ENCODE measurements at regions not wholly inside any gene's neighbourhood (a gene's known extent, or its start where the extent isn't known, plus 50 kb on each side); places are given as distances from the start of the nearest gene placed in this dataset.
"Not testable (repeated sequence)": the region's sequence is repeated elsewhere in the genome, so short reads cannot be mapped to it uniquely, and the experiment has no call there.

- H3K9me3 ChIP-seq (replicated peaks) = no peaks in the 10 kb centered on the region
- no peak for DNase-seq
Observed at GRCh38 chr1:29550119-29550841, 314.0 kb downstream of the PTPRU start.

GRCh38 chr1:29549728-29550118 is 313.4 kb downstream of the PTPRU start:
- not testable (repeated sequence) for DNase-seq; H3K4me3 ChIP-seq; H3K36me3 ChIP-seq; H3K9me3 ChIP-seq (replicated peaks); H3K27me3 ChIP-seq; H3K27ac ChIP-seq; H3K4me1 ChIP-seq

More at GRCh38 chr1:29550119-29550841, 314.0 kb downstream of the PTPRU start:
- no peak overlapping the region for H3K4me3 ChIP-seq
- no peaks in the 10 kb centered on the region for H3K27me3 ChIP-seq
- H3K4me1 ChIP-seq = no peaks in the 10 kb centered on the region
- H3K36me3 ChIP-seq = no peaks in the 10 kb centered on the region
- no peak overlapping the region for H3K27ac ChIP-seq

DNA sequence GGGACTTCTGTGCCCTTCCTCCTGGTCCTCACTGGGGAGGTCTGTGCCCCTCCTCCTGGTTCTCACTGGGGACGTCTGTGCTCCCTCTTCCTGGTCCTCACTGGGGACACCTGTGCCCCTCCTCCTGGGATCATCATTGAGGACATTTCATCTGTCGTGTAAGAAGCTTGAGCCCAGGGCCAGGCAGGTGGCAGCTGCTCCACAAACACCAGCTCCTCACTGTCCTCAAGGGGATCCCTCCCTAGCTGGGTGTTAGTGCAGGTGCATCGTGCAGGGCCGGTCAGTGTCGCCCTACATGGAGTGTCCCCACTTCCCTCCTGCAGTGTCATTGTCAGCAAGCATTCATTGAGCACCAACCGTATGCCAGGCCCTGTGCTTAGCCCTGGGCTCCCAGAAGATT is 312.7 kb downstream of the PTPRU start:
- no peak overlapping the region for H3K27ac ChIP-seq
- no peaks in the 10 kb centered on the region for H3K9me3 ChIP-seq (replicated peaks)
- H3K36me3 ChIP-seq = no peaks in the 10 kb centered on the region

GRCh38 chr1:29548091-29548490 is 311.8 kb downstream of the PTPRU start:
- DNase-seq = no peak
- no peaks in the 10 kb centered on the region for H3K9me3 ChIP-seq (replicated peaks)
- H3K27ac ChIP-seq = no peak overlapping the region
- H3K27me3 ChIP-seq = no peaks in the 10 kb centered on the region
- H3K36me3 ChIP-seq = no peaks in the 10 kb centered on the region
- no peak overlapping the region for H3K4me3 ChIP-seq
- H3K4me1 ChIP-seq = no peaks in the 10 kb centered on the region

More for the DNA sequence above, 312.7 kb downstream of the PTPRU start:
- Histone ChIP-seq H3K4me1 (no peaks in the 10 kb centered on the region), H3K4me3 (no peak overlapping the region), H3K27me3 (no peaks in the 10 kb centered on the region)
- DNase-seq = no peak

DNA sequence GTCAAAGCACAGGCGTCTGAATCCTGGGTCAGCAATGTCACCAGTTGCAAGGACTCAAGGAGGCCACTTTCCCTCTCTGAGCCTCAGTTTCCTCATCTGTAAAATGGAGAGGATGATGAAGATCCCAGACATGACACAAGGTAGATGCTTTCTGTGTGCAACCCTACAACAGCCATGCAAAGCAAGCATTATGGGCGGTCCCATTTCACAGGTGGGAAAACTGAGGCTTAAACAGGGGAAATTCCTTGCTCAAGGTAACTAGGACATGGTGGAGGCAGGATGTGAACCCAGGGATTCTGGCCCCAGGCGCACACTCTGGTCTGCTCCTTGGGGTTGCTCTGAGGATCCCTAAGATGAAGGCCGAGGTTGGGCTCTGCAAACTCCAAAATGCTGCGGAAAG is 311.0 kb downstream of the PTPRU start:
- DNase-seq = no peak
- Histone ChIP-seq H3K4me3 (no peak overlapping the region), H3K4me1 (no peaks in the 10 kb centered on the region), H3K27me3 (no peaks in the 10 kb centered on the region), H3K9me3 (replicated peaks) (no peaks in the 10 kb centered on the region), H3K36me3 (no peaks in the 10 kb centered on the region), H3K27ac (no peak overlapping the region)

- Histone ChIP-seq H3K27me3 (no peaks in the 10 kb centered on the region), H3K4me3 (no peak overlapping the region), H3K4me1 (no peaks in the 10 kb centered on the region), H3K9me3 (replicated peaks) (no peaks in the 10 kb centered on the region), H3K36me3 (no peaks in the 10 kb centered on the region), H3K27ac (no peak overlapping the region)
- no peak for DNase-seq
Observed at GRCh38 chr1:29546496-29546895, 310.2 kb downstream of the PTPRU start.

DNA sequence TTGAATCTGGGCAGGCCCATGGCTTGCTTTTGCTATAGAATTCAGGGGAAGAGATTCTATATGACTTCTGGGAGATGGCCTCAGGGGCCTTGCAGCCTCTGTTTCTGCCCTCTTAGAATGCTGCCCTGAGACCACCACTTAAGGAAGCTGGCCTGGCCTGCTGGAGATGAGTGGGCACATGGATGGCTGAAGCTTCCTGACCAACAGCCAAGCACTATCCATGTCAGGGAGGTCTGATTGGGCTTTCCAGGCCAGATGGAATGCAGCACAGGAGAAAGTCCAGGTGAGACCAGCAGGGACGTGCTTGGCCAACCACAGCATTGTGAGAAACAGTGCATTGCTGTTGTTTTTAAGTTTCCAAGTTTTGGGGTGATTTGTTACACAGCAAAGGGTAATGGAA is 308.1 kb downstream of the PTPRU start:
- Histone ChIP-seq H3K36me3 (no peaks in the 10 kb centered on the region), H3K9me3 (replicated peaks) (no peaks in the 10 kb centered on the region), H3K4me3 (no peak overlapping the region), H3K27me3 (no peaks in the 10 kb centered on the region), H3K27ac (no peak overlapping the region), H3K4me1 (no peaks in the 10 kb centered on the region)
- DNase-seq = no peak

GRCh38 chr1:29543586-29543985 is 307.3 kb downstream of the PTPRU start:
- no peak overlapping the region for H3K4me3 ChIP-seq
- H3K27me3 ChIP-seq = no peaks in the 10 kb centered on the region
- no peak for DNase-seq
- H3K9me3 ChIP-seq (replicated peaks) = no peaks in the 10 kb centered on the region
- no peaks in the 10 kb centered on the region for H3K36me3 ChIP-seq
- no peaks in the 10 kb centered on the region for H3K4me1 ChIP-seq
- H3K27ac ChIP-seq = no peak overlapping the region

GRCh38 chr1:29542548-29542947 is 306.2 kb downstream of the PTPRU start:
- H3K9me3 ChIP-seq (replicated peaks) = no peaks in the 10 kb centered on the region
- no peaks in the 10 kb centered on the region for H3K27me3 ChIP-seq
- no peak overlapping the region for H3K4me3 ChIP-seq
- H3K4me1 ChIP-seq = no peaks in the 10 kb centered on the region
- DNase-seq = no peak
- H3K36me3 ChIP-seq = no peaks in the 10 kb centered on the region
- H3K27ac ChIP-seq = no peak overlapping the region

GRCh38 chr1:29541631-29542030 is 305.3 kb downstream of the PTPRU start:
- no peak for DNase-seq
- Histone ChIP-seq H3K9me3 (replicated peaks) (no peaks in the 10 kb centered on the region), H3K36me3 (no peaks in the 10 kb centered on the region), H3K4me3 (no peak overlapping the region), H3K4me1 (no peaks in the 10 kb centered on the region), H3K27ac (no peak overlapping the region), H3K27me3 (no peaks in the 10 kb centered on the region)

GRCh38 chr1:29540801-29541357 is 304.6 kb downstream of the PTPRU start:
- no peak for DNase-seq
- Histone ChIP-seq H3K4me3 (no peak overlapping the region), H3K27me3 (no peaks in the 10 kb centered on the region), H3K27ac (no peak overlapping the region), H3K4me1 (no peaks in the 10 kb centered on the region), H3K9me3 (replicated peaks) (no peaks in the 10 kb centered on the region), H3K36me3 (no peaks in the 10 kb centered on the region)

GRCh38 chr1:29539971-29540370 is 303.6 kb downstream of the PTPRU start:
- Histone ChIP-seq H3K27ac (no peak overlapping the region), H3K9me3 (replicated peaks) (no peaks in the 10 kb centered on the region), H3K36me3 (no peaks in the 10 kb centered on the region), H3K27me3 (no peaks in the 10 kb centered on the region), H3K4me3 (no peak overlapping the region), H3K4me1 (no peaks in the 10 kb centered on the region)
- DNase-seq = no peak

DNA sequence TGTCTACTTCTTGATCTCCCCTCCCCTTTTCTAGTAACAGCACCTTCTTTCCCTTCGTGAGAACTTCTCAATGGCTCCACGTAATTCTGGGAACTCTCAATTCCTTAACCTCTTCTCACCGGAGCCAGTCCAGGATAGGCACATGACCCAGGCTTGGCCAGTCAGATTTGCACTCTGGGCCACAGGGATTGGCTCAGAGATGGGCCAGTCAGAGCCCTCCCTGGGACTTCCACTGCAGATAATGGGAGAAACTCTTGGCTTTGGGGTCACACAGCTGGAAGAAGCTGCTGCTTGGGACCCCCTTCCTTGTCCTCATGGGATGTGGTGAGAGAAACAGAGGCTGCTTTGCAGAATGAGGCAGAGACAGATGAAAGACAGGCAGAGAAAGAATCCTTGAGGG is 302.3 kb downstream of the PTPRU start:
- no peak overlapping the region for H3K4me3 ChIP-seq

DNA sequence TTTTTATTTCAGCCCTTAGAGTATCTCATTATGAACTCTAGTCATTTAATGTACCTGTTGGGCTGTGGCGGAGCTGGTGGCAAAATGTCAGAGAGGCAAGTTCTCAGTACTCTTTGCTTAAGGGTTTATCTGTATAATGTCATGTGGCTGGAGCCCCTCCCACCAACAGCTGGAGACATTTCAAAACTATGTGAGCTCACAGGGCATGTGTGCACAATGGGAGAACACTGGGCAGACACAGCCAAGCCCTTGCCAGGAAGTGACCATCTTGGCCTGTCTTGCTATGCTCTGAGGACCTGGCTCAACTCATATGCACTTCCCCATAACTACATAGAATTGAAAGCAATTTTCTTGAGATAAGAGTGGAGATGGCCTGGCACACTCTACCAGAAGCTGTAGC is 296.4 kb downstream of the PTPRU start:
- no peaks in the 10 kb centered on the region for H3K36me3 ChIP-seq
- no peaks in the 10 kb centered on the region for H3K27me3 ChIP-seq
- DNase-seq = no peak
- H3K27ac ChIP-seq = no peak overlapping the region
- peaks cover 4% of the 10 kb centered on the region; the same call in 1 of the 2 replicates for H3K9me3 ChIP-seq (replicated peaks)
- H3K4me3 ChIP-seq = no peak overlapping the region
- H3K4me1 ChIP-seq = no peaks in the 10 kb centered on the region

More for the DNA sequence above, 302.3 kb downstream of the PTPRU start:
- H3K27ac ChIP-seq = no peak overlapping the region
- no peaks in the 10 kb centered on the region for H3K27me3 ChIP-seq
- no peaks in the 10 kb centered on the region for H3K9me3 ChIP-seq (replicated peaks)
- H3K4me1 ChIP-seq = no peaks in the 10 kb centered on the region
- H3K36me3 ChIP-seq = no peaks in the 10 kb centered on the region
- no peak for DNase-seq

- H3K27me3 ChIP-seq = no peaks in the 10 kb centered on the region
- no peak overlapping the region for H3K27ac ChIP-seq
Observed at GRCh38 chr1:29532285-29532684, 296.0 kb downstream of the PTPRU start.

DNA sequence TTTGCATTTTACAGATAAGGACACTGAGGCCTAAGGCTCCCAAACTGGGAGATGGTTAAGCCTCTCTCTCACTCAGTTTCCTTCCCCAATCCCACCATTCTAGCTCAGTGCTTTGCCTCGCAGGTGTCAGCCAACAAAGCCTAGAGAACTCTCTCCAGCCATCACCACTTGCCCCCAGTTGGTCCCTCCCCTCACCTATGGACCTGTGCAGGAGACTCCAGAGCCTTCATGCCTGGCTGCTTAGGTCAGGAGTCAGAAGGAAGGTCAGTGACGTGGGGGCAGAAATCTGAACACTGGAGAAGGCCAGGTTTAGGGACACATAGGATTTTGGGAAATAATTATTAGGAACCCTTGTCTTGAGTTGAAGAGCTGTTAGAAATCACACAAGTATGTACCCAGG is 295.3 kb downstream of the PTPRU start:
- no peaks in the 10 kb centered on the region for H3K27me3 ChIP-seq
- H3K27ac ChIP-seq = no peak overlapping the region
- H3K9me3 ChIP-seq (replicated peaks) = peaks cover 4% of the 10 kb centered on the region; the same call in 1 of the 2 replicates
- no peak overlapping the region for H3K4me3 ChIP-seq
- H3K36me3 ChIP-seq = no peaks in the 10 kb centered on the region
- no peak for DNase-seq
- no peaks in the 10 kb centered on the region for H3K4me1 ChIP-seq

More at GRCh38 chr1:29532285-29532684, 296.0 kb downstream of the PTPRU start:
- DNase-seq = no peak
- Histone ChIP-seq H3K4me3 (no peak overlapping the region), H3K4me1 (no peaks in the 10 kb centered on the region), H3K9me3 (replicated peaks) (peaks cover 4% of the 10 kb centered on the region; the same call in 1 of the 2 replicates), H3K36me3 (no peaks in the 10 kb centered on the region)
